ENCODE measurements at regions not wholly inside any gene's neighbourhood (a gene's known extent, or its start where the extent isn't known, plus 50 kb on each side); places are given as distances from the start of the nearest gene placed in this dataset.

DNA sequence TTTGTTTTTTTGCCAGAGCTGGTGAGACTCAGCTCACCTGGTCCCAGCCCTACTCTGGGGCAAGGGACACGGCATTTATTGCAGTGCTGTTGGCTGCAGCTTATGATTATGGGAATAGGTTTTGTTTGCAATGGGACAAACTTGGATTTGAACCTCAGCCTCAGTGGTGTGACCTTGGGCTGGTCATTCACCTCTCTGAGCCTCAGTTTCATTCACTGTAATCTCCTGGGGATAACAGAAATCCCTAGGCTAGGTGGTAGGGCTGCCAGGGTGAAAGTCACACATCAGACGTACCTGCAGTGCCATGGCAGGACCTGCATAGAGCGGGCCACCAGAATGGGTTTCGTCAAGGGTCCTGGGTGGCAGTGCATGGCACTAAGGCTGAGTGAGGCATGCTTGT lies 73.7 kb upstream of the MEDAG start:
- TF ChIP-seq, protein P1, sequence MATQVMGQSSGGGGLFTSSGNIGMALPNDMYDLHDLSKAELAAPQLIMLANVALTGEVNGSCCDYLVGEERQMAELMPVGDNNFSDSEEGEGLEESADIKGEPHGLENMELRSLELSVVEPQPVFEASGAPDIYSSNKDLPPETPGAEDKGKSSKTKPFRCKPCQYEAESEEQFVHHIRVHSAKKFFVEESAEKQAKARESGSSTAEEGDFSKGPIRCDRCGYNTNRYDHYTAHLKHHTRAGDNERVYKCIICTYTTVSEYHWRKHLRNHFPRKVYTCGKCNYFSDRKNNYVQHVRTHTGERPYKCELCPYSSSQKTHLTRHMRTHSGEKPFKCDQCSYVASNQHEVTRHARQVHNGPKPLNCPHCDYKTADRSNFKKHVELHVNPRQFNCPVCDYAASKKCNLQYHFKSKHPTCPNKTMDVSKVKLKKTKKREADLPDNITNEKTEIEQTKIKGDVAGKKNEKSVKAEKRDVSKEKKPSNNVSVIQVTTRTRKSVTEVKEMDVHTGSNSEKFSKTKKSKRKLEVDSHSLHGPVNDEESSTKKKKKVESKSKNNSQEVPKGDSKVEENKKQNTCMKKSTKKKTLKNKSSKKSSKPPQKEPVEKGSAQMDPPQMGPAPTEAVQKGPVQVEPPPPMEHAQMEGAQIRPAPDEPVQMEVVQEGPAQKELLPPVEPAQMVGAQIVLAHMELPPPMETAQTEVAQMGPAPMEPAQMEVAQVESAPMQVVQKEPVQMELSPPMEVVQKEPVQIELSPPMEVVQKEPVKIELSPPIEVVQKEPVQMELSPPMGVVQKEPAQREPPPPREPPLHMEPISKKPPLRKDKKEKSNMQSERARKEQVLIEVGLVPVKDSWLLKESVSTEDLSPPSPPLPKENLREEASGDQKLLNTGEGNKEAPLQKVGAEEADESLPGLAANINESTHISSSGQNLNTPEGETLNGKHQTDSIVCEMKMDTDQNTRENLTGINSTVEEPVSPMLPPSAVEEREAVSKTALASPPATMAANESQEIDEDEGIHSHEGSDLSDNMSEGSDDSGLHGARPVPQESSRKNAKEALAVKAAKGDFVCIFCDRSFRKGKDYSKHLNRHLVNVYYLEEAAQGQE (tag by site-specific recombination; IDR thresholded peaks at IDR 0.05): no peak
- TF ChIP-seq ZBTB7A (tag by site-specific recombination; IDR thresholded peaks at IDR 0.05; ENCODE audit: low read depth): no peak
- TF ChIP-seq, protein P2, sequence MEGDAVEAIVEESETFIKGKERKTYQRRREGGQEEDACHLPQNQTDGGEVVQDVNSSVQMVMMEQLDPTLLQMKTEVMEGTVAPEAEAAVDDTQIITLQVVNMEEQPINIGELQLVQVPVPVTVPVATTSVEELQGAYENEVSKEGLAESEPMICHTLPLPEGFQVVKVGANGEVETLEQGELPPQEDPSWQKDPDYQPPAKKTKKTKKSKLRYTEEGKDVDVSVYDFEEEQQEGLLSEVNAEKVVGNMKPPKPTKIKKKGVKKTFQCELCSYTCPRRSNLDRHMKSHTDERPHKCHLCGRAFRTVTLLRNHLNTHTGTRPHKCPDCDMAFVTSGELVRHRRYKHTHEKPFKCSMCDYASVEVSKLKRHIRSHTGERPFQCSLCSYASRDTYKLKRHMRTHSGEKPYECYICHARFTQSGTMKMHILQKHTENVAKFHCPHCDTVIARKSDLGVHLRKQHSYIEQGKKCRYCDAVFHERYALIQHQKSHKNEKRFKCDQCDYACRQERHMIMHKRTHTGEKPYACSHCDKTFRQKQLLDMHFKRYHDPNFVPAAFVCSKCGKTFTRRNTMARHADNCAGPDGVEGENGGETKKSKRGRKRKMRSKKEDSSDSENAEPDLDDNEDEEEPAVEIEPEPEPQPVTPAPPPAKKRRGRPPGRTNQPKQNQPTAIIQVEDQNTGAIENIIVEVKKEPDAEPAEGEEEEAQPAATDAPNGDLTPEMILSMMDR (tag by site-specific recombination; IDR thresholded peaks at IDR 0.05): no peak
- TF ChIP-seq, protein P3, sequence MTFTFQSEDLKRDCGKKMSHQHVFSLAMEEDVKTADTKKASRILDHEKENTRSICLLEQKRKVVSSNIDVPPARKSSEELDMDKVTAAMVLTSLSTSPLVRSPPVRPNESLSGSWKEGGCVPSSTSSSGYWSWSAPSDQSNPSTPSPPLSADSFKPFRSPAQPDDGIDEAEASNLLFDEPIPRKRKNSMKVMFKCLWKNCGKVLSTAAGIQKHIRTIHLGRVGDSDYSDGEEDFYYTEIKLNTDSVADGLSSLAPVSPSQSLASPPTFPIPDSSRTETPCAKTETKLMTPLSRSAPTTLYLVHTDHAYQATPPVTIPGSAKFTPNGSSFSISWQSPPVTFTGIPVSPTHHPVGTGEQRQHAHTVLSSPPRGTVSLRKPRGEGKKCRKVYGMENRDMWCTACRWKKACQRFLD (tag by site-specific recombination; IDR thresholded peaks at IDR 0.05): no peak
- TF ChIP-seq, protein P4, sequence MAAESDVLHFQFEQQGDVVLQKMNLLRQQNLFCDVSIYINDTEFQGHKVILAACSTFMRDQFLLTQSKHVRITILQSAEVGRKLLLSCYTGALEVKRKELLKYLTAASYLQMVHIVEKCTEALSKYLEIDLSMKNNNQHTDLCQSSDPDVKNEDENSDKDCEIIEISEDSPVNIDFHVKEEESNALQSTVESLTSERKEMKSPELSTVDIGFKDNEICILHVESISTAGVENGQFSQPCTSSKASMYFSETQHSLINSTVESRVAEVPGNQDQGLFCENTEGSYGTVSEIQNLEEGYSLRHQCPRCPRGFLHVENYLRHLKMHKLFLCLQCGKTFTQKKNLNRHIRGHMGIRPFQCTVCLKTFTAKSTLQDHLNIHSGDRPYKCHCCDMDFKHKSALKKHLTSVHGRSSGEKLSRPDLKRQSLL (tag by site-specific recombination; IDR thresholded peaks at IDR 0.05): no peak
- no peak for TF ChIP-seq ZNF274 (IDR thresholded peaks at IDR 0.05; ENCODE audit: low read length)
- no peak for TF ChIP-seq ZNF274 (tag by site-specific recombination; IDR thresholded peaks at IDR 0.05; ENCODE audit: borderline replicate concordance)
- no peak for TF ChIP-seq YY1 (tag by site-specific recombination; IDR thresholded peaks at IDR 0.05)
- TF ChIP-seq, protein P5, sequence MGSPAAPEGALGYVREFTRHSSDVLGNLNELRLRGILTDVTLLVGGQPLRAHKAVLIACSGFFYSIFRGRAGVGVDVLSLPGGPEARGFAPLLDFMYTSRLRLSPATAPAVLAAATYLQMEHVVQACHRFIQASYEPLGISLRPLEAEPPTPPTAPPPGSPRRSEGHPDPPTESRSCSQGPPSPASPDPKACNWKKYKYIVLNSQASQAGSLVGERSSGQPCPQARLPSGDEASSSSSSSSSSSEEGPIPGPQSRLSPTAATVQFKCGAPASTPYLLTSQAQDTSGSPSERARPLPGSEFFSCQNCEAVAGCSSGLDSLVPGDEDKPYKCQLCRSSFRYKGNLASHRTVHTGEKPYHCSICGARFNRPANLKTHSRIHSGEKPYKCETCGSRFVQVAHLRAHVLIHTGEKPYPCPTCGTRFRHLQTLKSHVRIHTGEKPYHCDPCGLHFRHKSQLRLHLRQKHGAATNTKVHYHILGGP (tag by site-specific recombination; IDR thresholded peaks at IDR 0.05): no peak
- TF ChIP-seq ZNF341 (tag by site-specific recombination; IDR thresholded peaks at IDR 0.05; ENCODE audit: low read depth): no peak

Data from HEK293 (cell line).